Stomach (tissue), 8 donors: ENCODE measurements at regions not wholly inside any gene's neighbourhood (a gene's known extent, or its start where the extent isn't known, plus 50 kb on each side); places are given as distances from the start of the nearest gene placed in this dataset.
A peak's percentile ranks its signal among the peaks of the same experiment; 100 is the strongest.
"Not testable (repeated sequence)": the region's sequence is repeated elsewhere in the genome, so short reads cannot be mapped to it uniquely, and the experiment has no call there.

Experiments
- DNase-seq, 2 donors: peaks; one replicate each; pipeline versions ENCODE4 v3.0.0 to v3.0.0-alpha.2; 2013 to 2019
- H3K27ac ChIP-seq, 5 donors: fragments of 200-600 bp in 4 of 5; sonication (generic) in 4 of 5; one replicate each; pipeline ENCODE4 v1.5.1; 2013 to 2019; ENCODE audit warnings: mild to moderate bottlenecking in 1 of 5, moderate library complexity in 1 of 5
- H3K27me3 ChIP-seq, 3 donors: fragments of 200-600 bp; sonication (generic); one replicate each; pipeline ENCODE4 v1.5.1; 2017 to 2019; ENCODE audit warnings: mixed run types in 1 of 3
- H3K36me3 ChIP-seq, 4 donors: fragments of 200-600 bp; sonication (generic); 1 replicate in 3 of 4; 2 replicates in 1 of 4; pipeline ENCODE4 v1.5.1; 2016 to 2019
- H3K4me1 ChIP-seq, 4 donors: fragments of 200-600 bp; sonication (generic); one replicate each; pipeline ENCODE4 v1.5.1; 2016 to 2019
- H3K4me3 ChIP-seq, 4 donors: fragments of 200-600 bp; sonication (generic) in 3 of 4; one replicate each; pipeline ENCODE4 v1.5.1; 2016 to 2019; ENCODE audit warnings: mild to moderate bottlenecking in 1 of 4
- H3K9me3 ChIP-seq, 4 donors: fragments of 200-600 bp; sonication (generic); one replicate each; pipeline ENCODE4 v1.5.1; 2016 to 2019
- CTCF ChIP-seq, 7 experiments: fragments of 450-650 bp in 4 of 7; fragments of 200-600 bp in 3 of 7; sonication (generic) in 3 of 7; IDR thresholded peaks; one replicate each; pipeline ENCODE4 v1.5.1; 2016 to 2019; ENCODE audit warnings: antibody characterized with exemption in 7 of 7, control low read depth in 2 of 7, mild to moderate bottlenecking in 1 of 7
- EP300 ChIP-seq: sonication (generic); formaldehyde crosslinking; IDR thresholded peaks from one replicate; pipeline ENCODE4 v1.6.1; 2017; ENCODE audit warnings: antibody characterized with exemption
- POLR2A ChIP-seq, 4 donors: fragments of 450-650 bp; IDR thresholded peaks; one replicate each; pipeline ENCODE4 v1.6.1; 2016; ENCODE audit warnings: antibody characterized with exemption in 4 of 4, control low read depth in 2 of 4, mild to moderate bottlenecking in 1 of 4, moderate library complexity in 1 of 4
- POLR2AphosphoS5 ChIP-seq, 3 donors: sonication (generic); formaldehyde crosslinking; IDR thresholded peaks; one replicate each; pipeline ENCODE4 v1.6.1; 2016; ENCODE audit warnings: antibody characterized with exemption in 3 of 3
- WGBS, 5 donors: extraction: QIAGEN DNeasy Blood & Tissue Kit in 3 of 5; methylation state at CpG; one replicate each; pipeline versions ENCODE4 v1.1.5 to v1.1.7; 2013 to 2018; 5-methylcytosine and 5-hydroxymethylcytosine counted together
- intact Hi-C: fragments of 100-400 bp; cut with DNase I; formaldehyde crosslinking; loops from one replicate; pipeline ENCODE4 v1.15.1; 2023; ENCODE audit warnings: low total_unique reads
- donor health status: healthy with polysubstance abuse.
- donor health status: Bipolar disorder and iron deficiency.
- donor health status: healthy.

DNA sequence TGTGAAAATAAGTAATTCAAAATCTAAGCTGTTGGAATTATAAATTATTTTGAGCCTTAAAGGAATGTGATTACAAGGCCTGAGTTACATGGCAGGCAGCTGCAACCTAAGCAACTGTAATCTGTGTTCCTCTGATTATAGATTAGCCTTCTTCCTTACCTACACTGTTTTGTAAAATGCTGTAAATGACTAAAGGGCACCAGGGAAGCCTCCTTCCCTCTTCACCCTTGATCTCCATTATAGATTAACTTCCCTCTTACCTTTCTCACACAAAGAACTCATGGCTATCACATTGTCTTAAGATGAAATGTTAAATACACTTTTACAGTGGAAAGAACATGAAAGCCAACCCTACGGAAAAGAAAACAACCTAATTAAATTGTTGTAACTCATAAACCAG lies 423.7 kb upstream of the KLF12 start:
- Histone ChIP-seq H3K4me1 (no peaks in the 10 kb centered on the region), H3K27me3 (no peaks in the 10 kb centered on the region), H3K9me3 (no peaks in the 10 kb centered on the region), H3K27ac (no peak overlapping the region), H3K36me3 (no peaks in the 10 kb centered on the region), H3K4me3 (no peak overlapping the region)
- no peak for DNase-seq
- no peak for TF ChIP-seq POLR2A (IDR thresholded peaks at IDR 0.05)
- TF ChIP-seq EP300 = no peak
- no peak for TF ChIP-seq CTCF (IDR thresholded peaks at IDR 0.05)
- TF ChIP-seq POLR2AphosphoS5 (IDR thresholded peaks at IDR 0.05) = no peak
- WGBS, 5 donors = 71 to 98% (median 86%) methylated on average over 1 of the region's 1 CpG
- intact Hi-C loops = no loop called here

DNA sequence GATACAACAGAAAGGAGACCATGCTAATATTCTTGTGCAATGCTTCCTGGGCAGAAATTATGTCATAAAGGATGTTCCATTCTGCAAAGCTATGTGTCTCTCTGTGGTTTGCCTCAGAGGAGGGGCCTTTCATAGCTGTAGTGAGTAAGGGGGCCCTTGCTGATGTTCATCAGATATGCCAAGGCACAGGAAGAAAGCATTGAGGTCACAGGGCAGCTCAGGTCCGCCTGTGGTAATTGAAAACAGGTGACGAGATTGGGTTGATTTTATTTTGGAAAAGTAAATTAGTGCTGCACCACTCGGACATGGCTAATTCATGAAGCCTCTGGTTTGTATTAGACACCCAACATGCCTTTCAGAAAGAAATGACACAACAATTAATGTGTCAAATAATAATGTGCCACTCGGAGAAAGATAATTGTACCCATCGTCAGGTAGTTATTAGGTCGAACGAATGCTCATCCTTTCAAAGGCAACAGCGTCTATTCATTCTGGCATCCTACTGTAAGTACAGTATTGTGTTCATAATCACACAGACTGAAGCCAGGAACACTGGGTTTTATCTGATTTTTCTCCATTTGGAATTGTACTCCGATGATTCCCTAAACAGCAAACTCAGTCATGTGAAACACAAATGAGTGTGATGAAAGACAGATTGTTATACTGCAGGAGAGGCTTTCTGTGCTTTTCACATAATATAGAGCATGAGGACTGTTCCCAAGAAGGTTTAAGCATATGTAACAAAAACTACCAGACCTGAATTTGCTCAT lies 421.6 kb upstream of the KLF12 start:
- intact Hi-C loops = no loop called here
- Histone ChIP-seq H3K36me3 (no peaks in the 10 kb centered on the region), H3K27ac (no peak overlapping the region), H3K9me3 (no peaks in the 10 kb centered on the region), H3K27me3 (no peaks in the 10 kb centered on the region), H3K4me3 (no peak overlapping the region), H3K4me1 (no peaks in the 10 kb centered on the region)
- TF ChIP-seq POLR2A (IDR thresholded peaks at IDR 0.05) = no peak
- no peak for TF ChIP-seq CTCF (IDR thresholded peaks at IDR 0.05)
- no peak for TF ChIP-seq EP300
- TF ChIP-seq POLR2AphosphoS5 (IDR thresholded peaks at IDR 0.05) = no peak
- WGBS, 5 donors = 82 to 90% (median 85%) methylated on average over 9 of the region's 9 CpGs
- DNase-seq = peak in 1 of 2 donors; percentile 19

- Histone ChIP-seq H3K9me3 (no peaks in the 10 kb centered on the region), H3K4me3 (no peak overlapping the region), H3K27me3 (no peaks in the 10 kb centered on the region), H3K27ac (no peak overlapping the region), H3K4me1 (no peaks in the 10 kb centered on the region), H3K36me3 (no peaks in the 10 kb centered on the region)
- peak in 1 of 2 donors; percentile 13 for DNase-seq
- TF ChIP-seq POLR2AphosphoS5 (IDR thresholded peaks at IDR 0.05) (no peak), POLR2A (IDR thresholded peaks at IDR 0.05) (no peak), EP300 (no peak), CTCF (IDR thresholded peaks at IDR 0.05) (no peak)
- intact Hi-C loops = no loop called here
- 84 to 92% (median 85%) methylated on average over 3 of the region's 3 CpGs for WGBS, 5 donors
Measured at GRCh38 chr13:74555276-74555625, 421.0 kb upstream of the KLF12 start.

GRCh38 chr13:74554569-74555275 lies 420.5 kb upstream of the KLF12 start:
- Histone ChIP-seq H3K4me3 (no peak overlapping the region), H3K27me3 (no peaks in the 10 kb centered on the region), H3K9me3 (no peaks in the 10 kb centered on the region), H3K27ac (no peak overlapping the region), H3K36me3 (no peaks in the 10 kb centered on the region), H3K4me1 (no peaks in the 10 kb centered on the region)
- DNase-seq = no peak
- intact Hi-C loops = no loop called here
- 83 to 90% (median 86%) methylated on average over 8 of the region's 8 CpGs for WGBS, 5 donors
- TF ChIP-seq EP300 (no peak), POLR2AphosphoS5 (IDR thresholded peaks at IDR 0.05) (no peak)

DNA sequence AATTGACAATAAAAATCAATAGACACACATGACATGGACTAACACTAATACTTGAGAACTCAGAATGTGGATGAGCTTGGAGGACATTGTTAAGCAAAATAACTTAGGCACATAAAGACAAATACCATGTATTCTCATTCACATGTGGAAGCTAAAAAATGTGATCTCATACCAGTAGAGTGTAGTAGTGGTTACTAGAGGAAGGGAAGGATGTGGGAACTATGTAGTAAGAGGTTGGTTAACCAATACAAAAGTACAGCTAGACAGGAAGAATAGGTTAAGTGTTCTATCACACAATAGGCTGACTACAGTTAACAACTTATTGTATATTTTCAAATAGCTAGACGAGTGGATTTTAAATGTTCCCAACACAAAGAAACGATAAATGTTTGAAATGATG lies 415.8 kb upstream of the KLF12 start:
- no peak overlapping the region for H3K4me3 ChIP-seq
- no peaks in the 10 kb centered on the region for H3K4me1 ChIP-seq
- H3K36me3 ChIP-seq = no peaks in the 10 kb centered on the region
- intact Hi-C loops = no loop called here
- H3K27me3 ChIP-seq = no peaks in the 10 kb centered on the region
- DNase-seq = peak in 1 of 2 donors; percentile 16
- no peaks in the 10 kb centered on the region for H3K9me3 ChIP-seq
- TF ChIP-seq EP300 = no peak
- no peak for TF ChIP-seq POLR2A (IDR thresholded peaks at IDR 0.05)
- TF ChIP-seq POLR2AphosphoS5 (IDR thresholded peaks at IDR 0.05) = no peak
- TF ChIP-seq CTCF (IDR thresholded peaks at IDR 0.05) = no peak
- H3K27ac ChIP-seq = no peak overlapping the region
- 79 to 90% (median 84%) methylated on average over 2 of the region's 2 CpGs for WGBS, 5 donors

- DNase-seq, H3K9me3 ChIP-seq, H3K36me3 ChIP-seq, intact Hi-C loops, H3K27ac ChIP-seq, H3K27me3 ChIP-seq, H3K4me1 ChIP-seq, H3K4me3 ChIP-seq: not testable (repeated sequence)
- WGBS, 5 donors = 76 to 85% (median 78%) methylated on average over 9 to 11 of the region's 11 CpGs
Measured at GRCh38 chr13:74536649-74537048, 402.4 kb upstream of the KLF12 start.
